DOHH2 (cell line): ENCODE measurements at regions not wholly inside any gene's neighbourhood (a gene's known extent, or its start where the extent isn't known, plus 50 kb on each side); places are given as distances from the start of the nearest gene placed in this dataset.

Experiments
- CTCF ChIP-seq: fragments of 200-600 bp; sonication (generic); IDR thresholded peaks from one replicate; pipeline ENCODE4 v1.5.1; 2014; ENCODE audit warnings: antibody characterized with exemption, mild to moderate bottlenecking, low read depth, low read length; ENCODE audit not compliant: poor library complexity, severe bottlenecking
- EZH2phosphoT487 ChIP-seq: fragments of 200-600 bp; sonication (generic); IDR thresholded peaks from 2 replicates; pipeline ENCODE4 v1.6.1; 2017; ENCODE audit warnings: borderline replicate concordance, mild to moderate bottlenecking, antibody characterized with exemption, low read length, moderate library complexity, mixed read lengths

GRCh38 chr4:114121221-114121620, 141.8 kb upstream of the ARSJ start:
- no peak for TF ChIP-seq EZH2phosphoT487
- TF ChIP-seq CTCF, result no peak
